AG04449 (cell line): ENCODE measurements at regions not wholly inside any gene's neighbourhood (a gene's known extent, or its start where the extent isn't known, plus 50 kb on each side); places are given as distances from the start of the nearest gene placed in this dataset.

Source experiments
- CTCF ChIA-PET: fragments of 350-600 bp; formaldehyde crosslinking; extraction: SDS; loops from one replicate; lab custom pipeline; 2021; ENCODE audit warnings: antibody characterized with exemption; lab: Yijun Ruan, JAX
- POLR2A ChIA-PET: fragments of 400-600, 350-600 bp; formaldehyde crosslinking; extraction: SDS; loops from one replicate; lab custom pipeline; 2020; ENCODE audit warnings: antibody characterized with exemption, inconsistent platforms; lab: Yijun Ruan, JAX
- DNase-seq: peaks from one replicate; pipeline ENCODE4 v3.0.0-alpha.2; 2010; ENCODE audit warnings: low read depth, low spot score
- H3K4me3 ChIP-seq: 2 replicates; pipeline ENCODE4 v1.5.1; 2011; ENCODE audit warnings: low read depth, mild to moderate bottlenecking, control low read depth, low read length
- CTCF ChIP-seq: IDR thresholded peaks from one replicate; pipeline ENCODE4 v1.5.1; 2011; ENCODE audit warnings: mild to moderate bottlenecking, moderate library complexity, low read length, control low read depth, inconsistent platforms; ENCODE audit not compliant: insufficient read depth; ENCODE audit errors: missing control alignments

GRCh38 chr5:102603670-102604069 lies 104.9 kb upstream of the SLCO6A1 start:
- TF ChIP-seq CTCF: no peak
- DNase-seq: no peak
- H3K4me3 ChIP-seq: no peak overlapping the region
- POLR2A ChIA-PET: no interaction called here
- CTCF ChIA-PET: no interaction called here

GRCh38 chr5:102608414-102608813 lies 109.6 kb upstream of the SLCO6A1 start:
- POLR2A ChIA-PET: no interaction called here
- no peak for DNase-seq
- no peak for TF ChIP-seq CTCF
- H3K4me3 ChIP-seq: no peak overlapping the region
- CTCF ChIA-PET: no interaction called here

- ChIA-PET POLR2A (no interaction called here), CTCF (no interaction called here)
- TF ChIP-seq CTCF: no peak
- H3K4me3 ChIP-seq: no peak overlapping the region
- no peak for DNase-seq
Observed at GRCh38 chr5:102611312-102611711, 112.5 kb upstream of the SLCO6A1 start.

GRCh38 chr5:102613661-102614060 lies 114.9 kb upstream of the SLCO6A1 start:
- CTCF ChIA-PET: no interaction called here
- no peak for TF ChIP-seq CTCF
- DNase-seq: no peak
- H3K4me3 ChIP-seq: no peak overlapping the region
- POLR2A ChIA-PET: no interaction called here

GRCh38 chr5:102617191-102618187 lies 118.7 kb upstream of the SLCO6A1 start:
- ChIA-PET POLR2A (no interaction called here), CTCF (no interaction called here)
- no peak for TF ChIP-seq CTCF
- no peak for DNase-seq
- H3K4me3 ChIP-seq: no peak overlapping the region

GRCh38 chr5:102622262-102622661 lies 123.5 kb upstream of the SLCO6A1 start:
- no peak for DNase-seq
- H3K4me3 ChIP-seq: no peak overlapping the region
- POLR2A ChIA-PET: no interaction called here
- CTCF ChIA-PET: no interaction called here
- no peak for TF ChIP-seq CTCF
